Sciatic nerve (tissue), 2 donors: ENCODE measurements at regions not wholly inside any gene's neighbourhood (a gene's known extent, or its start where the extent isn't known, plus 50 kb on each side); places are given as distances from the start of the nearest gene placed in this dataset.
A peak's percentile ranks its signal among the peaks of the same experiment; 100 is the strongest.

Source experiments
- ATAC-seq: fragments of 200-7000 bp; cut with Tn5 transposase; one replicate; pipeline ENCODE4 v1.9.1; 2020; ENCODE audit warnings: mild to moderate bottlenecking, moderate library complexity
- DNase-seq: peaks from one replicate; pipeline ENCODE4 v3.0.0-alpha.2; 2020; ENCODE audit warnings: low spot score
- intact Hi-C: fragments of 100-400 bp; cut with DNase I; formaldehyde crosslinking; loops from one replicate; pipeline ENCODE4 v1.14.2; 2022
- donor health status: DM: no; HTN: no; CAD: no.
- donor health status: DM: no; HTN: no; CAD: no.

- ATAC-seq (no peak), DNase-seq (no peak)
- intact Hi-C loops, result no loop called here
These were observed 84.6 kb upstream of the LIFR start for GRCh38 chr5:38641003-38641402.

DNA sequence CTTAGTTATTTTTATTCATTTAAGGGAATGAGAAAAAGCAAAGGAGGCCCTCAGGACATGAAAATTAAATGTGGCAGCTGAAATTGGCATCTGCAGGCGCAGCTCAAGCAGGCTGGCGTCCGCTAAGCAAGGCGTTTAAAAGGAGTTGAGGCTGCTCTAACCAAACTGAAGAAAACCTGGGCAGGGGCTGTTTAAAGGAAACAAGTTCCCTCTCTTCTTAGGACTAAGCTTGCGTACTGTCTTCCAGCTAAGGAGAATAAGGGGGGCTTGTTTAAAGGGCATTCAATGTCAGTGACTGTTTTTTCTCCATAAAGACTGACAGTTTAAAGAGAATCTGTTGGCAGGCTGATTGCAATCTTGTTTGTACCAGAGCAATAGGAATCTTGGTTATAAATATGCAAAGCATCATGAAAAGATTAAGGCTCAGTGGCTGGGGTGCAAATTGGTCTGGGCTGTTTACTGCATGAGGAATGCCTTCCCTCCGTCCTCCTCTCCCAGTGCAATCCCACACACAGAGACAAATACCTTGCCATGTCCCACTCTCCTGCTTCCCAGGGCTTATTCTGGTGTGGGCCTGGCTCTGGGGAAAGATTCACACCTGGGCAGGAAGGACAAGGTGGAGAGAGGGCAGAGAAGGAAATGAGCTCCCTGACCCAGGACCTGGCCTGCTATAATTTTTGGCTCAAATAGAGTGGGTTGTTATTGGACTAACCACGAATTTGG, 85.9 kb upstream of the LIFR start:
- ATAC-seq (no peak), DNase-seq (no peak)
- intact Hi-C loops, result no loop called here

DNA sequence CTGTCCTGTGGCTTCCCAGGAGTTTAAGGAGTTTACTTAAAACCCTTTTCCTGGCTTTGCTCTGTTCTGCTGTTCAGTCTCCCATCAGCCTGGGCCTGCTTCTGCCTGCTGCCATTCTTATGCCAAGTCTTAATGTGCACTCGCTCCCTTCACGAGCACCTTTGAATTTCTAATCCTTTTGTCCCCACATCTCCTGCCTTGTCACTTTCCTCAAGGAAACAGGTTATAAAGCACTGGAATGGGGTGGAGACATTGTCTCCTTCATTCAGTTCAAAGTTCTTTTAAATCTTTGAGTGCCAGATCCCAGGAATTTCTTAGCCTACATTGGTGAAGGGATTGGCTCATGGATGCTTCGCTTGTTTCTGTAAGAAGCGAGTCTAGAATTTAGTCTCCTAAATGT, 87.2 kb upstream of the LIFR start:
- intact Hi-C loops, result no loop called here
- ATAC-seq, result no peak
- no peak for DNase-seq

GRCh38 chr5:38645508-38645907, 89.1 kb upstream of the LIFR start:
- ATAC-seq, result peak; percentile 78
- intact Hi-C loops, result no loop called here

GRCh38 chr5:38648703-38649291, 92.4 kb upstream of the LIFR start:
- intact Hi-C loops, result no loop called here
- DNase-seq, result no peak
- ATAC-seq, result no peak

More at GRCh38 chr5:38645508-38645907, 89.1 kb upstream of the LIFR start:
- DNase-seq, result no peak

GRCh38 chr5:38650540-38650939, 94.1 kb upstream of the LIFR start:
- intact Hi-C loops, result no loop called here
- ATAC-seq, result no peak
- no peak for DNase-seq

- DNase-seq, result no peak
- intact Hi-C loops, result no loop called here
These were observed 94.5 kb upstream of the LIFR start for GRCh38 chr5:38650946-38651345.

DNA sequence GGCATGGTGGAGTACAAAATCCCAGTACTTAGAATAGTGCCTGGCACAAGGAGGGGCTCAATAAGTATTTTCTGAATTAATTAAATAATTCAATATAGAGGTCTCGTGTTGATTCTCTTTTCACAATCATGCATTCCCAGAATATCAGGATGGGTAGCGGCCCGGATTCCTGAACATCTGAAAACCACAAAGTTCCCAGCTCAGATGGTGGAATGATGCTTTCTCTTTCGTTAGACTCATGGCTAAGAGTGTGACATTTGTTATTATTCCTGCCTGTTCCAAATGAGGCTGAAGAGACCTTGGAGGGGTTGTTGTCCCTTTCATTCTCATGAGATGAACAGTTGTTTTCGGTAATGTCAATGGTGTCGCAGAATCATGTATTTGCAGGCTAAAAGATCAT, 95.4 kb upstream of the LIFR start:
- DNase-seq (no peak), ATAC-seq (peak; percentile 71)
- intact Hi-C loops, result no loop called here

More at GRCh38 chr5:38650946-38651345, 94.5 kb upstream of the LIFR start:
- peak; percentile 49 for ATAC-seq

DNA sequence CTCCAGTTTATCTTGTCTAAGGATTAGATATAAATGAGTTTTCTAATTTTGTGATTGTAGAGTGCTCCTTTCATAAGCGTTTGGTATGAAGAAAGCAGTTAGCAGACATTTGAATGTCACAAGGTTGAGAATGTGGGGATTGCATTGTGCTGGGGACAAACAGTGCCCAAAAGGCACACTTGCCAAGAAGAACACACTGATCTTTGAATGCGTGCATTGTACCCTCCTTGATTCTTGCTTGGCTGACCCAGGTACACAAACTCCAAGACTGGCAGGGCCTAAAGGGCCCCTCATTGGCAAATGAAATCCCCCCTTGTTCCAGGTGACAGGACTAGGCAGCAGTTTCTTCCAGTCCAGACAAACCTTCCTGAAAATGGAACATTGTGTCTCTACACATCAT, 96.9 kb upstream of the LIFR start:
- DNase-seq (no peak), ATAC-seq (no peak)
- intact Hi-C loops, result no loop called here

- ATAC-seq (no peak), DNase-seq (no peak)
- intact Hi-C loops, result no loop called here
These were observed 99.2 kb upstream of the LIFR start for GRCh38 chr5:38655691-38656090.

- intact Hi-C loops, result no loop called here
- DNase-seq, result no peak
- no peak for ATAC-seq
These were observed 100.1 kb upstream of the LIFR start for GRCh38 chr5:38656568-38656967.

DNA sequence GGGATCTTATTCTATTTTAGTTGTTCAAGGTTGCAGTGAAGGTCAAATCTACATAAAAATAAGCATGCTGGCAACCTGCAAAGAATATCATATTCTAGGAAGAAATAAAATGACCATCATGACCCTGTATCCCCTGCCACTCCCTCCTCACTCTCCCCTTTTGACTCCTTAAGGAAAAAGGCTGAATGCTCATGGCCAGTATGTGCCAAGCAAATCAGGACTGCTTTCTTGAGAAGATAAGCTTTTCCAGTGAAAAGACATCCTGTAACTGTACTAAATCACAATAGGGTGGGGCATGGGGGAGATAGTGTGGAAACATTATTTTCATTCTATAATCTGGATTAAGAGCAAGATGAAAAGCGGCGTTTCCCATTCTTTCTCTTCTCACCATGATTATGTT, 100.6 kb upstream of the LIFR start:
- intact Hi-C loops, result no loop called here
- no peak for ATAC-seq
- no peak for DNase-seq

- no peak for ATAC-seq
- intact Hi-C loops, result no loop called here
- no peak for DNase-seq
These were observed 103.8 kb upstream of the LIFR start for GRCh38 chr5:38660194-38660668.

GRCh38 chr5:38662090-38662489, 105.6 kb upstream of the LIFR start:
- ATAC-seq (no peak), DNase-seq (no peak)
- intact Hi-C loops, result no loop called here

GRCh38 chr5:38663249-38663648, 106.8 kb upstream of the LIFR start:
- ATAC-seq, result no peak
- DNase-seq, result no peak
- intact Hi-C loops, result no loop called here

DNA sequence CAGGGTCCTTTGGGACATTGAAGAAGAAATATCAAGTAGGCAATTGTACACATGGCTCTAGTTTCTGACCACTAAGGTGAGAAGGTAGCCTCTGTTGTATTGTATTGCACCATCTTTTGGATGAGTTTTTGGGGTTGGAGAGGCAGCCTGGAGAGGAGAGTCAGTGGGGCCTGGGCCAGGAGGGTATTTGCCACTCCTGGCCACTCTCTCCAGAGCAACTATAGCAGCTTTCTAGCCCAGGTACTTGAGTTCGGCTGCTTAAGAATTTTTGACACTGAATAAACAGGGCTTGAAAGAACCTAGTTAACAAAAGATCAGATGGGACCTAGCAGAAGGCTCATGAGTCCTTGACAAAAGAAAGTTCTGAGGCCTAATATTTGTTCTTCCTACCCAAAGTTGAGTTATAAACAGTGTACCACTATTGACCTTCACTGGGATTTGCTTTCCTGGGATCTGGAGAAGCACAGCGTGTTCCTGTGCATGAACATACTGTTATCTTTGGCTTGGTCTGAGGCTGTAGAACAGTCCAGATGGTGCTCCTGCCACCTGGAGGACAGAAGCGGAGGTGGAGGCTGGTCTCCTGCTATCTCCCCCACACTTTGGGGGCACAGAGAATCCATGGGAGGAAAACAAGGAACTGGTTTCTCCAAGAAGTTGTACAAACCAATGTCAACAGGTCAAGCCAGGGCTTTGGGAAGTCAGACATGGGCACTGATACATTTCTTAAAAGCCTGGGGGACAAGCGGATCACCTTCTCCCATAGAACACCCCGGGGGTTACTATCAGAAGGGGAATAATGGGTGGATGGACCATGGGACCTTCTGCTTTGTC, 110.4 kb upstream of the LIFR start:
- DNase-seq, result no peak
- intact Hi-C loops, result no loop called here
- ATAC-seq, result peak; percentile 97

GRCh38 chr5:38667499-38667776, 111.0 kb upstream of the LIFR start:
- no peak for ATAC-seq
- DNase-seq, result no peak
- intact Hi-C loops, result no loop called here

- DNase-seq, result no peak
- intact Hi-C loops, result no loop called here
- no peak for ATAC-seq
These were observed 113.0 kb upstream of the LIFR start for GRCh38 chr5:38669361-38669880.

- ATAC-seq (no peak), DNase-seq (no peak)
- intact Hi-C loops, result no loop called here
These were observed 113.6 kb upstream of the LIFR start for GRCh38 chr5:38670066-38670465.

- ATAC-seq, result peak; percentile 36
- intact Hi-C loops, result no loop called here
- DNase-seq, result no peak
These were observed 114.4 kb upstream of the LIFR start for GRCh38 chr5:38670878-38671277.
